Right lobe of liver (tissue), 4 donors: ENCODE measurements at regions not wholly inside any gene's neighbourhood (a gene's known extent, or its start where the extent isn't known, plus 50 kb on each side); places are given as distances from the start of the nearest gene placed in this dataset.

ENCODE experiments used
- POLR2A ChIP-seq: fragments of 450-650 bp; IDR thresholded peaks from one replicate; pipeline ENCODE4 v1.6.1; 2017; ENCODE audit warnings: antibody characterized with exemption, mild to moderate bottlenecking
- TF ChIP-seq, protein P1 (sequence below), 4 donors: fragments of 200-600 bp in 3 of 4; fragments of 450-650 bp in 1 of 4; IDR thresholded peaks; one replicate each; pipeline versions ENCODE4 v1.5.1 to v1.8.0; 2016 to 2022; ENCODE audit warnings: antibody characterized with exemption in 4 of 4, mild to moderate bottlenecking in 2 of 4
- donor health status: DM: no; HTN: no; CAD: no.
- donor health status: DM: no; HTN: no; CAD: no.
- donor health status: DM: no; HTN: yes; CAD: no.

DNA sequence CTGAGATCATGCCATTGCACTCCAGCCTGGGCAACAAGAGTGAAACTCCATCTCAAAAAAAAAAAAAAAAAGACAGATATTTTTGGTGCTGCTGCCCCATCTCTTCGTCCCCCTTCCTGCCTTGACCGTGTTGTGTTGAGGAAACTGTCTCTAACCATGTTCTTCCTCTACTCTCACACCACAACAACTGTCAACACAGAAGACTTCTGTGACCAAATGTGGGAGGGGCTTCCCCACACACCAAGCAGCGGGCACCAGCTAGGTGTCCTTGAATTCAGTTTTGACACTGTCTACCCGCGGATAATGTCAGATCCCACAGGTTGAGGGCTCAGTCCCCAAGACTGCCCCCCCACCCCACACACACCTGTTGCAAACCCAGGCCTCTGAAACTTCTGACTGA, 104.7 kb upstream of the BCOR start:
- TF ChIP-seq POLR2A = no peak
- TF ChIP-seq, protein P1, sequence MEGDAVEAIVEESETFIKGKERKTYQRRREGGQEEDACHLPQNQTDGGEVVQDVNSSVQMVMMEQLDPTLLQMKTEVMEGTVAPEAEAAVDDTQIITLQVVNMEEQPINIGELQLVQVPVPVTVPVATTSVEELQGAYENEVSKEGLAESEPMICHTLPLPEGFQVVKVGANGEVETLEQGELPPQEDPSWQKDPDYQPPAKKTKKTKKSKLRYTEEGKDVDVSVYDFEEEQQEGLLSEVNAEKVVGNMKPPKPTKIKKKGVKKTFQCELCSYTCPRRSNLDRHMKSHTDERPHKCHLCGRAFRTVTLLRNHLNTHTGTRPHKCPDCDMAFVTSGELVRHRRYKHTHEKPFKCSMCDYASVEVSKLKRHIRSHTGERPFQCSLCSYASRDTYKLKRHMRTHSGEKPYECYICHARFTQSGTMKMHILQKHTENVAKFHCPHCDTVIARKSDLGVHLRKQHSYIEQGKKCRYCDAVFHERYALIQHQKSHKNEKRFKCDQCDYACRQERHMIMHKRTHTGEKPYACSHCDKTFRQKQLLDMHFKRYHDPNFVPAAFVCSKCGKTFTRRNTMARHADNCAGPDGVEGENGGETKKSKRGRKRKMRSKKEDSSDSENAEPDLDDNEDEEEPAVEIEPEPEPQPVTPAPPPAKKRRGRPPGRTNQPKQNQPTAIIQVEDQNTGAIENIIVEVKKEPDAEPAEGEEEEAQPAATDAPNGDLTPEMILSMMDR (IDR thresholded peaks at IDR 0.05) = no peak
